ENCODE measurements at regions not wholly inside any gene's neighbourhood (a gene's known extent, or its start where the extent isn't known, plus 50 kb on each side); places are given as distances from the start of the nearest gene placed in this dataset.

DNA sequence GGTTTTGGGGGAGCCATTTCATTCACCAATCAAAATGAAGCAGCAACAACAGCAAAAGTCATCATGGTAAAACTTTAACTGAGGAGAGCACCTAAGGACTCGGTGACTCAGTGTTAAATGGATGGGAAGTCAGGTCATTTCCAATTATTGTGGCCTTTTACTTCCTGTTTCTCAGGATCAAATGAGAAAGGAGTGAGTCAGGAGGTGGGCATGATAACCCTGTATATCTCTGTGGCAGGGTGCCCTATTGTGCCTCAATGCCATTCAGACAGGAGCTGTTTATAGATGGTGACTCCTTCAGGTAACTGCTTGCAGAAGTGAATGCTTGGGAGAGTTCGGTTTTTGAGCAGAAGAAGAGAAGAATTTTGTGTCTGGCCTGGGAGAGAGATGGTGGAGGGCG is 135.5 kb upstream of the CPM start:
- H4K20me1 ChIP-seq (ENCODE audit: insufficient read depth, low read length): no peaks in the 10 kb centered on the region
- intact Hi-C loops (cut with micrococcal nuclease; ENCODE audit: unreplicated experiment): loop anchor here (5.0 kb wide), 1 partner anchor 136 kb away; the partner anchor contains the start of gene CPM
- no peaks in the 10 kb centered on the region for H3K4me1 ChIP-seq (ENCODE audit: insufficient read depth, low read length, poor library complexity, severe bottlenecking)
- no peaks in the 10 kb centered on the region for H3K79me2 ChIP-seq (ENCODE audit: insufficient read depth, low read depth, low read length)
- BruUV-seq (replicated peaks): no TSS peak
- ChIA-PET CTCF (ENCODE audit: unreplicated experiment) (interaction anchor here (0.6 kb wide), 1 partner anchor 1208 kb away, joined by 3 read pairs; no protein-coding TSS in a partner anchor), POLR2A (interaction anchor here (1.1 to 1.3 kb wide), 2 partner anchors 16 to 201 kb away, joined by 3 to 4 read pairs; no protein-coding TSS in a partner anchor)
- TF ChIP-seq, protein P1, sequence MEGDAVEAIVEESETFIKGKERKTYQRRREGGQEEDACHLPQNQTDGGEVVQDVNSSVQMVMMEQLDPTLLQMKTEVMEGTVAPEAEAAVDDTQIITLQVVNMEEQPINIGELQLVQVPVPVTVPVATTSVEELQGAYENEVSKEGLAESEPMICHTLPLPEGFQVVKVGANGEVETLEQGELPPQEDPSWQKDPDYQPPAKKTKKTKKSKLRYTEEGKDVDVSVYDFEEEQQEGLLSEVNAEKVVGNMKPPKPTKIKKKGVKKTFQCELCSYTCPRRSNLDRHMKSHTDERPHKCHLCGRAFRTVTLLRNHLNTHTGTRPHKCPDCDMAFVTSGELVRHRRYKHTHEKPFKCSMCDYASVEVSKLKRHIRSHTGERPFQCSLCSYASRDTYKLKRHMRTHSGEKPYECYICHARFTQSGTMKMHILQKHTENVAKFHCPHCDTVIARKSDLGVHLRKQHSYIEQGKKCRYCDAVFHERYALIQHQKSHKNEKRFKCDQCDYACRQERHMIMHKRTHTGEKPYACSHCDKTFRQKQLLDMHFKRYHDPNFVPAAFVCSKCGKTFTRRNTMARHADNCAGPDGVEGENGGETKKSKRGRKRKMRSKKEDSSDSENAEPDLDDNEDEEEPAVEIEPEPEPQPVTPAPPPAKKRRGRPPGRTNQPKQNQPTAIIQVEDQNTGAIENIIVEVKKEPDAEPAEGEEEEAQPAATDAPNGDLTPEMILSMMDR (conservative IDR thresholded peaks at IDR 0.05; ENCODE audit: low read length): no peak
- no peak for TF ChIP-seq EZH2phosphoT487 (IDR thresholded peaks at IDR 0.05; ENCODE audit: borderline replicate concordance, low read depth, low read length)
- H3K9me2 ChIP-seq (ENCODE audit: insufficient read depth, low read length): no peaks in the 10 kb centered on the region
- H3K36me3 ChIP-seq (ENCODE audit: insufficient read depth, low read length): no peaks in the 10 kb centered on the region
- H2AFZ ChIP-seq (ENCODE audit: low read length): no peak overlapping the region
- no peak overlapping the region for H3K4me3 ChIP-seq (ENCODE audit: low read depth, low read length, poor library complexity, severe bottlenecking)
- no peaks in the 10 kb centered on the region for H3K9me3 ChIP-seq (ENCODE audit: low read length)
- no peak overlapping the region for H3K27ac ChIP-seq (ENCODE audit: low read depth, low read length, poor library complexity, severe bottlenecking)
- no peak overlapping the region for H3K4me2 ChIP-seq (ENCODE audit: low read length)
- DNase-seq (ENCODE audit: low spot score): no peak

- intact Hi-C loops (cut with micrococcal nuclease; ENCODE audit: unreplicated experiment): loop anchor here (5.0 kb wide), 1 partner anchor 137 kb away; the partner anchor contains the start of gene CPM
- Histone ChIP-seq H3K36me3 (ENCODE audit: insufficient read depth, low read length) (no peaks in the 10 kb centered on the region), H3K4me2 (ENCODE audit: low read length) (no peak overlapping the region), H3K27ac (ENCODE audit: low read depth, low read length, poor library complexity, severe bottlenecking) (no peak overlapping the region), H3K4me3 (ENCODE audit: low read depth, low read length, poor library complexity, severe bottlenecking) (no peak overlapping the region), H2AFZ (ENCODE audit: low read length) (no peak overlapping the region), H3K4me1 (ENCODE audit: insufficient read depth, low read length, poor library complexity, severe bottlenecking) (no peaks in the 10 kb centered on the region), H3K9me2 (ENCODE audit: insufficient read depth, low read length) (no peaks in the 10 kb centered on the region), H3K9me3 (ENCODE audit: low read length) (no peaks in the 10 kb centered on the region), H4K20me1 (ENCODE audit: insufficient read depth, low read length) (no peaks in the 10 kb centered on the region), H3K79me2 (ENCODE audit: insufficient read depth, low read depth, low read length) (no peaks in the 10 kb centered on the region)
- no peak for DNase-seq (ENCODE audit: low spot score)
- no TSS peak for BruUV-seq (replicated peaks)
- POLR2A ChIA-PET: interaction anchor here (0.6 to 1.3 kb wide), 4 partner anchors 37 to 204 kb away, joined by 3 to 4 read pairs (median 3); no protein-coding TSS in a partner anchor
- TF ChIP-seq, protein P1 (conservative IDR thresholded peaks at IDR 0.05; ENCODE audit: low read length): no peak
- no peak for TF ChIP-seq EZH2phosphoT487 (IDR thresholded peaks at IDR 0.05; ENCODE audit: borderline replicate concordance, low read depth, low read length)
- CTCF ChIA-PET (ENCODE audit: unreplicated experiment): interaction anchor here (0.6 to 1.0 kb wide), 2 partner anchors 199 to 459 kb away, joined by 3 to 5 read pairs; no protein-coding TSS in a partner anchor
Measured at GRCh38 chr12:69069479-69069878, 136.5 kb upstream of the CPM start.
